Suprapubic skin (tissue), 4 donors: ENCODE measurements at regions not wholly inside any gene's neighbourhood (a gene's known extent, or its start where the extent isn't known, plus 50 kb on each side); places are given as distances from the start of the nearest gene placed in this dataset.

Experiments
- EP300 ChIP-seq: sonication (generic); formaldehyde crosslinking; IDR thresholded peaks from one replicate; pipeline ENCODE4 v1.6.1; 2017; ENCODE audit warnings: antibody characterized with exemption
- POLR2A ChIP-seq, 2 donors: fragments of 450-650 bp; IDR thresholded peaks; one replicate each; pipeline ENCODE4 v1.6.1; 2017; ENCODE audit warnings: antibody characterized with exemption in 2 of 2, mild to moderate bottlenecking in 2 of 2, moderate library complexity in 2 of 2
- POLR2AphosphoS5 ChIP-seq, 3 donors: sonication (generic); formaldehyde crosslinking; IDR thresholded peaks; one replicate each; pipeline ENCODE4 v1.6.1; 2017; ENCODE audit warnings: antibody characterized with exemption in 3 of 3
- TF ChIP-seq, protein P1 (sequence below), 2 donors: fragments of 200-600 bp in 1 of 2; fragments of 450-650 bp in 1 of 2; sonication (generic) in 1 of 2; IDR thresholded peaks; one replicate each; pipeline ENCODE4 v1.5.1; 2016 to 2019; ENCODE audit warnings: antibody characterized with exemption in 2 of 2, mild to moderate bottlenecking in 1 of 2, moderate library complexity in 1 of 2

GRCh38 chr3:34022147-34022546, 223.7 kb downstream of the PDCD6IP start:
- TF ChIP-seq, protein P1, sequence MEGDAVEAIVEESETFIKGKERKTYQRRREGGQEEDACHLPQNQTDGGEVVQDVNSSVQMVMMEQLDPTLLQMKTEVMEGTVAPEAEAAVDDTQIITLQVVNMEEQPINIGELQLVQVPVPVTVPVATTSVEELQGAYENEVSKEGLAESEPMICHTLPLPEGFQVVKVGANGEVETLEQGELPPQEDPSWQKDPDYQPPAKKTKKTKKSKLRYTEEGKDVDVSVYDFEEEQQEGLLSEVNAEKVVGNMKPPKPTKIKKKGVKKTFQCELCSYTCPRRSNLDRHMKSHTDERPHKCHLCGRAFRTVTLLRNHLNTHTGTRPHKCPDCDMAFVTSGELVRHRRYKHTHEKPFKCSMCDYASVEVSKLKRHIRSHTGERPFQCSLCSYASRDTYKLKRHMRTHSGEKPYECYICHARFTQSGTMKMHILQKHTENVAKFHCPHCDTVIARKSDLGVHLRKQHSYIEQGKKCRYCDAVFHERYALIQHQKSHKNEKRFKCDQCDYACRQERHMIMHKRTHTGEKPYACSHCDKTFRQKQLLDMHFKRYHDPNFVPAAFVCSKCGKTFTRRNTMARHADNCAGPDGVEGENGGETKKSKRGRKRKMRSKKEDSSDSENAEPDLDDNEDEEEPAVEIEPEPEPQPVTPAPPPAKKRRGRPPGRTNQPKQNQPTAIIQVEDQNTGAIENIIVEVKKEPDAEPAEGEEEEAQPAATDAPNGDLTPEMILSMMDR (IDR thresholded peaks at IDR 0.05) = no peak
- no peak for TF ChIP-seq POLR2A (IDR thresholded peaks at IDR 0.05)
- no peak for TF ChIP-seq EP300
- TF ChIP-seq POLR2AphosphoS5 (IDR thresholded peaks at IDR 0.05) = no peak
